HEK293 (cell line): ENCODE measurements at regions not wholly inside any gene's neighbourhood (a gene's known extent, or its start where the extent isn't known, plus 50 kb on each side); places are given as distances from the start of the nearest gene placed in this dataset.

Experiments
- CTCF ChIP-seq: fragments of 450-650 bp; formaldehyde crosslinking; IDR thresholded peaks from 2 replicates; pipeline ENCODE4 v1.5.1; 2016; ENCODE audit warnings: missing biosample characterization, missing genetic modification characterization
- PRDM4 ChIP-seq: fragments of 450-650 bp; formaldehyde crosslinking; IDR thresholded peaks from 2 replicates; pipeline ENCODE4 v1.5.1; 2017; ENCODE audit warnings: missing biosample characterization, missing genetic modification characterization
- ZBTB8A ChIP-seq: fragments of 450-650 bp; formaldehyde crosslinking; IDR thresholded peaks from 2 replicates; pipeline ENCODE4 v1.5.1; 2016; ENCODE audit warnings: missing biosample characterization, missing genetic modification characterization
- ZNF274 ChIP-seq, 2 experiments: fragments of 200-500 bp in 1 of 2; fragments of 450-650 bp in 1 of 2; sonication (Bioruptor generic) in 1 of 2; formaldehyde crosslinking in 1 of 2; IDR thresholded peaks; 2 replicates each; pipeline versions ENCODE4 v1.5.1 to v1.6.1; 2014 to 2016; ENCODE audit warnings: borderline replicate concordance in 1 of 2, inconsistent platforms in 1 of 2, low read length in 1 of 2, missing biosample characterization in 1 of 2, missing genetic modification characterization in 1 of 2
- ZNF76 ChIP-seq: fragments of 450-650 bp; formaldehyde crosslinking; IDR thresholded peaks from 2 replicates; pipeline ENCODE4; 2016; ENCODE audit warnings: low read depth, missing biosample characterization, missing genetic modification characterization, borderline replicate concordance
- ZSCAN5A ChIP-seq: fragments of 450-650 bp; formaldehyde crosslinking; IDR thresholded peaks from 2 replicates; pipeline ENCODE4 v1.5.1; 2016; ENCODE audit warnings: missing biosample characterization, missing genetic modification characterization
- TF ChIP-seq, protein P1 (sequence below): fragments of 450-650 bp; formaldehyde crosslinking; IDR thresholded peaks from 2 replicates; pipeline ENCODE4 v1.5.1; 2017; ENCODE audit warnings: missing biosample characterization, missing genetic modification characterization

DNA sequence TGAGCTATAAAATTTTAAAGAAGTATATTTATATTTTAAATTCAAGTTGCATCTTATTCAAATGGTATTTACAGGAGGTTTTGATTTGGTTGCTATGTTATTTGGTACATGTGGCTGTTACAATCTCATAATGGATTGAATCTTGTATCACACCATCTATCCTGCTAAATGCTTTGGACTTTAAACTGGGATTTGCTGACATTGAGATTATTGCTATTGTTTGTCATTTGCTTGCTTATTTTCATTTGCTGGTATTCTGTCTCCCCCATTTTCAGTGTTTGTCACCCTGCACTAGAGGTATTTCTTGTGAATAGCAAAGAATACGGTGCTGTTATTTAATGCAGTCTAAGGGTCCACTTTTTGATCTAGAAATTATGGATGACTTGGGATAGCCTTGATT is 171.1 kb downstream of the SH2D4B start:
- TF ChIP-seq CTCF (tag by site-specific recombination) (no peak), PRDM4 (tag by site-specific recombination) (no peak), ZNF76 (tag by site-specific recombination) (no peak), ZNF274 (IDR thresholded peaks at IDR 0.05; ENCODE audit: low read length) (no peak), ZNF274 (tag by site-specific recombination; IDR thresholded peaks at IDR 0.05; ENCODE audit: borderline replicate concordance) (no peak), ZBTB8A (tag by site-specific recombination) (no peak), ZSCAN5A (tag by site-specific recombination) (no peak)
- TF ChIP-seq, protein P1, sequence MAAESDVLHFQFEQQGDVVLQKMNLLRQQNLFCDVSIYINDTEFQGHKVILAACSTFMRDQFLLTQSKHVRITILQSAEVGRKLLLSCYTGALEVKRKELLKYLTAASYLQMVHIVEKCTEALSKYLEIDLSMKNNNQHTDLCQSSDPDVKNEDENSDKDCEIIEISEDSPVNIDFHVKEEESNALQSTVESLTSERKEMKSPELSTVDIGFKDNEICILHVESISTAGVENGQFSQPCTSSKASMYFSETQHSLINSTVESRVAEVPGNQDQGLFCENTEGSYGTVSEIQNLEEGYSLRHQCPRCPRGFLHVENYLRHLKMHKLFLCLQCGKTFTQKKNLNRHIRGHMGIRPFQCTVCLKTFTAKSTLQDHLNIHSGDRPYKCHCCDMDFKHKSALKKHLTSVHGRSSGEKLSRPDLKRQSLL, result no peak
